Right lobe of liver (tissue), 4 donors: ENCODE measurements at regions not wholly inside any gene's neighbourhood (a gene's known extent, or its start where the extent isn't known, plus 50 kb on each side); places are given as distances from the start of the nearest gene placed in this dataset.

Source experiments
- CTCF ChIP-seq, 4 donors: fragments of 200-600 bp in 3 of 4; fragments of 450-650 bp in 1 of 4; IDR thresholded peaks; one replicate each; pipeline versions ENCODE4 v1.5.1 to v1.8.0; 2016 to 2022; ENCODE audit warnings: antibody characterized with exemption in 4 of 4, mild to moderate bottlenecking in 2 of 4
- POLR2A ChIP-seq: fragments of 450-650 bp; IDR thresholded peaks from one replicate; pipeline ENCODE4 v1.6.1; 2017; ENCODE audit warnings: antibody characterized with exemption, mild to moderate bottlenecking
- donor health status: DM: no; HTN: no; CAD: no.
- donor health status: DM: no; HTN: no; CAD: no.
- donor health status: DM: no; HTN: yes; CAD: no.

DNA sequence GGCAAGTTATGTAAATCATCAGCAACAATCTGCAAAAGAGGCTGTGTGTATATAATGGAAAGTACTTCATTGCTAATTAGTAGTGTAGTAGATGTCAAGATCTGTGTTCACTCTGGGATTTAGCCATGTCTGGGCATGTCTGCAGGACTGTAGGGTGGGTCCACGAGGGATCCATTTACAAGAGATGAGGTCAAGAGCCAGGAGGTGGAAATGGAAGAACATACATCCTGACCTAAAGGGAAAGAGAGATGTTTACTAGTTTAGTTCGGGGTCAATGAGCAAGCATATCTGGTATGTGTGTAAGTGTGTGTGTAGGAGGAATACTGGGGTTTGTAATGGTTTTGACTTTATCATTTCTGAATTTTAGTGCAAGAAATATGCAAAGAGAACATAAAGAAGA is 171.5 kb upstream of the NANOGP8 start:
- TF ChIP-seq CTCF (IDR thresholded peaks at IDR 0.05) (no peak), POLR2A (no peak)
